Vagina (tissue), 2 donors: ENCODE measurements at regions not wholly inside any gene's neighbourhood (a gene's known extent, or its start where the extent isn't known, plus 50 kb on each side); places are given as distances from the start of the nearest gene placed in this dataset.

Experiments used
- DNase-seq, 2 donors: peaks; one replicate each; pipeline ENCODE4 v3.0.0-alpha.2; 2017; ENCODE audit errors: extremely low spot score in 2 of 2
- H3K27ac ChIP-seq: fragments of 200-600 bp; sonication (generic); one replicate; pipeline ENCODE4 v1.5.1; 2019
- H3K27me3 ChIP-seq: fragments of 200-600 bp; sonication (generic); one replicate; pipeline ENCODE4 v1.5.1; 2019
- H3K36me3 ChIP-seq, 2 donors: fragments of 200-600 bp; sonication (generic); one replicate each; pipeline ENCODE4 v1.5.1; 2017 to 2019
- H3K4me1 ChIP-seq: fragments of 200-600 bp; sonication (generic); one replicate; pipeline ENCODE4 v1.5.1; 2019
- H3K4me3 ChIP-seq, 2 donors: fragments of 200-600 bp; sonication (generic); 1 replicate in 1 of 2; 2 replicates in 1 of 2; pipeline ENCODE4 v1.5.1; 2016 to 2019
- H3K9me3 ChIP-seq: fragments of 200-600 bp; sonication (generic); one replicate; pipeline ENCODE4 v1.5.1; 2019
- POLR2A ChIP-seq, 2 donors: fragments of 450-650 bp; IDR thresholded peaks; one replicate each; pipeline ENCODE4 v1.6.1; 2017; ENCODE audit warnings: antibody characterized with exemption in 2 of 2, mild to moderate bottlenecking in 2 of 2, moderate library complexity in 2 of 2
- POLR2AphosphoS5 ChIP-seq, 2 donors: sonication (generic); formaldehyde crosslinking; IDR thresholded peaks; one replicate each; pipeline ENCODE4 v1.9.0; 2017; ENCODE audit warnings: antibody characterized with exemption in 2 of 2, mild to moderate bottlenecking in 2 of 2, low read depth in 1 of 2; ENCODE audit not compliant: insufficient read depth in 1 of 2
- intact Hi-C: fragments of 100-400 bp; cut with DNase I; formaldehyde crosslinking; loops from one replicate; pipeline ENCODE4 v1.15.1; 2023
- TF ChIP-seq, protein P1 (sequence below), 3 experiments: fragments of 450-650 bp in 2 of 3; fragments of 200-600 bp in 1 of 3; sonication (generic) in 1 of 3; IDR thresholded peaks; one replicate each; pipeline ENCODE4 v1.5.1; 2017 to 2019; ENCODE audit warnings: antibody characterized with exemption in 3 of 3, mild to moderate bottlenecking in 2 of 3, moderate library complexity in 2 of 3

DNA sequence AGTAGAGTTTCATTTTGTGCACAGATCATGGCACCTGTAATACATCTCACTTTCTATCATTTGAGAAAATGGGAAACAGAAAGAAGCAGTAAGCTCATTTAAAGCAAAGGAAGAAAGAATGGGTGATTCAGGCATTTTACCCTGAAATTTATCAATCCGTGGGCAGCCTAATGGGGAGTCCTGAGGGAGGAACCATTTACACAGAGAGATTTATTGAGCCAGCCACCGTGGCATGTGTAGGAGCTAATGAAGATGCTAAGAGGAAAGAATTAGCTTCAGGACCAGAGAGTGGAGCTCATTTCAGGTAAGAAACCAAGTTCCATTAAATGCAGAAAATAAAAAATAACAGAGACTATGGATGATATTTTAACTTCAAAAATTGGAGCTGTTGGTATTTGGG lies 443.4 kb upstream of the COBL start:
- no peak for DNase-seq
- intact Hi-C loops = no loop called here

DNA sequence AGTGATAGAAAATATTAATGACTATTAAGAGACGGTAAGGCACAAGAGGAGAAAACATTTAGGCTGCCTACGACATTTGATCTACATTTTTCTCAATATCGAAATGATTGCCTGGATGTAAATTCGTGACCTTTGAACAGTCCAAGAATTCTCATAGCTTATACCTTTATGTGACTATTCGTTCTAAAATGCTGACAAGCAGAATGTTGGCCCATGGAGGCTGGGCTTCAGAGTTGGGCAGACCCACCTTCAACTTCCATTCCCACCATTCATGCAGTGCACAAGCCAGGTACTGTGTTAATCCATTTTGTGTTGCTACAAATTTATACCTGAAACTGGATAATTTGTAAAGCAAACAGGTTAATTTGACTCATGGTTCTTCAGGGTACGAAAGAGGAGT lies 441.4 kb upstream of the COBL start:
- H3K4me1 ChIP-seq = no peaks in the 10 kb centered on the region

More for the DNA sequence above, 443.4 kb upstream of the COBL start:
- Histone ChIP-seq H3K4me3 (no peak overlapping the region), H3K36me3 (no peaks in the 10 kb centered on the region), H3K4me1 (no peaks in the 10 kb centered on the region), H3K27ac (no peak overlapping the region), H3K9me3 (no peaks in the 10 kb centered on the region), H3K27me3 (no peaks in the 10 kb centered on the region)
- no peak for TF ChIP-seq POLR2AphosphoS5 (IDR thresholded peaks at IDR 0.05; ENCODE audit: insufficient read depth in 1 of 2, low read depth in 1 of 2)
- TF ChIP-seq, protein P1, sequence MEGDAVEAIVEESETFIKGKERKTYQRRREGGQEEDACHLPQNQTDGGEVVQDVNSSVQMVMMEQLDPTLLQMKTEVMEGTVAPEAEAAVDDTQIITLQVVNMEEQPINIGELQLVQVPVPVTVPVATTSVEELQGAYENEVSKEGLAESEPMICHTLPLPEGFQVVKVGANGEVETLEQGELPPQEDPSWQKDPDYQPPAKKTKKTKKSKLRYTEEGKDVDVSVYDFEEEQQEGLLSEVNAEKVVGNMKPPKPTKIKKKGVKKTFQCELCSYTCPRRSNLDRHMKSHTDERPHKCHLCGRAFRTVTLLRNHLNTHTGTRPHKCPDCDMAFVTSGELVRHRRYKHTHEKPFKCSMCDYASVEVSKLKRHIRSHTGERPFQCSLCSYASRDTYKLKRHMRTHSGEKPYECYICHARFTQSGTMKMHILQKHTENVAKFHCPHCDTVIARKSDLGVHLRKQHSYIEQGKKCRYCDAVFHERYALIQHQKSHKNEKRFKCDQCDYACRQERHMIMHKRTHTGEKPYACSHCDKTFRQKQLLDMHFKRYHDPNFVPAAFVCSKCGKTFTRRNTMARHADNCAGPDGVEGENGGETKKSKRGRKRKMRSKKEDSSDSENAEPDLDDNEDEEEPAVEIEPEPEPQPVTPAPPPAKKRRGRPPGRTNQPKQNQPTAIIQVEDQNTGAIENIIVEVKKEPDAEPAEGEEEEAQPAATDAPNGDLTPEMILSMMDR (IDR thresholded peaks at IDR 0.05) = no peak
- no peak for TF ChIP-seq POLR2A (IDR thresholded peaks at IDR 0.05)

DNA sequence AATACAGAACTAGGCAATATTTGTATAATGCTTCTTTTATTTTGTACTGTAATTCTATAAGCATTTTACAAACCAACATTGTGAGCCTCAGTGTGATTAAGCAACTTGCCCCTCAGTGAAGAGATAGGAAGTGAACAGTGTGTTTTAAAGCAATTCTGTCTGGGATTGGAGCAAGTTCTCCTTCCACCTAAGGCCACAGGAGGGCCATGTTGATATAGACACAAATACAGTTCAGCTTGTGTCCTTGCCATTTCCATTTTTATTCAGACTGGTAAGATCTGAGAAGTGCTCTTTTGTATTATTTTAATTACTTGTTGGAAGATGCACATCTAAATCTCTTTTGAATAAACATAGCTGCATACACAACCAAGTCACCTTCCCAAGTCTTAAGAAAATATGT lies 416.3 kb upstream of the COBL start:
- no peak for TF ChIP-seq POLR2AphosphoS5 (IDR thresholded peaks at IDR 0.05; ENCODE audit: insufficient read depth in 1 of 2, low read depth in 1 of 2)
- TF ChIP-seq, protein P1 (IDR thresholded peaks at IDR 0.05) = no peak
- no peak for TF ChIP-seq POLR2A (IDR thresholded peaks at IDR 0.05)
- no peaks in the 10 kb centered on the region for H3K27me3 ChIP-seq
- no peaks in the 10 kb centered on the region for H3K9me3 ChIP-seq
- no peak overlapping the region for H3K4me3 ChIP-seq
- intact Hi-C loops = no loop called here
- no peaks in the 10 kb centered on the region for H3K4me1 ChIP-seq
- H3K27ac ChIP-seq = no peak overlapping the region
- no peak for DNase-seq
- no peaks in the 10 kb centered on the region for H3K36me3 ChIP-seq

More for the DNA sequence above, 441.4 kb upstream of the COBL start:
- Histone ChIP-seq H3K36me3 (no peaks in the 10 kb centered on the region), H3K4me3 (no peak overlapping the region), H3K27me3 (no peaks in the 10 kb centered on the region), H3K9me3 (no peaks in the 10 kb centered on the region), H3K27ac (no peak overlapping the region)
- DNase-seq = no peak
- TF ChIP-seq, protein P1 (IDR thresholded peaks at IDR 0.05) = no peak
- TF ChIP-seq POLR2AphosphoS5 (IDR thresholded peaks at IDR 0.05; ENCODE audit: insufficient read depth in 1 of 2, low read depth in 1 of 2) = no peak
- TF ChIP-seq POLR2A (IDR thresholded peaks at IDR 0.05) = no peak
- intact Hi-C loops = no loop called here

- Histone ChIP-seq H3K27ac (no peak overlapping the region), H3K9me3 (no peaks in the 10 kb centered on the region), H3K4me1 (no peaks in the 10 kb centered on the region), H3K36me3 (no peaks in the 10 kb centered on the region), H3K4me3 (no peak overlapping the region), H3K27me3 (no peaks in the 10 kb centered on the region)
- no peak for TF ChIP-seq POLR2AphosphoS5 (IDR thresholded peaks at IDR 0.05; ENCODE audit: insufficient read depth in 1 of 2, low read depth in 1 of 2)
- DNase-seq = no peak
- intact Hi-C loops = no loop called here
Observed at GRCh38 chr7:51732116-51732515, 415.5 kb upstream of the COBL start.

DNA sequence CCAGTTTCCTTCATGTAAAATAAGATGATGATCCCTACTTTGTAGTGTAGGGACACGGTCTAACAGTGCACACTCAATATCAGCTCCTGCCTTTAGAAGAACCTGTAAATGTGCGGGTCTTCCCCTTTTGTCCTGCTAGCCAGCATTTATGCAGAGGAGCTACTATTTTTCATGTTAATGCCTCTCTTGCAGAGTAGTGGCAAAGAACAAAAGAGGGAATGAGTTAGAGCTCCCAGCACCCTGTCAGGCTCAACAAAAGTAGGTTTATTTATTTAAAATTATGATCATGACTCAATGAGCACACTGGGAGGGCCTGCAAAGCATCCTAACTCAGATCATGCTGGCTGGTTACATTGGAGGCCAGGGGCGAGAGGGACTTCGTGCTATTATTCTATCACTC lies 414.5 kb upstream of the COBL start:
- intact Hi-C loops = no loop called here
- no peaks in the 10 kb centered on the region for H3K9me3 ChIP-seq
- no peak overlapping the region for H3K27ac ChIP-seq
- no peaks in the 10 kb centered on the region for H3K27me3 ChIP-seq
- no peaks in the 10 kb centered on the region for H3K36me3 ChIP-seq
- H3K4me1 ChIP-seq = no peaks in the 10 kb centered on the region
- TF ChIP-seq, protein P1 (IDR thresholded peaks at IDR 0.05) = no peak
- no peak for TF ChIP-seq POLR2A (IDR thresholded peaks at IDR 0.05)
- no peak for TF ChIP-seq POLR2AphosphoS5 (IDR thresholded peaks at IDR 0.05; ENCODE audit: insufficient read depth in 1 of 2, low read depth in 1 of 2)
- H3K4me3 ChIP-seq = no peak overlapping the region
- no peak for DNase-seq

DNA sequence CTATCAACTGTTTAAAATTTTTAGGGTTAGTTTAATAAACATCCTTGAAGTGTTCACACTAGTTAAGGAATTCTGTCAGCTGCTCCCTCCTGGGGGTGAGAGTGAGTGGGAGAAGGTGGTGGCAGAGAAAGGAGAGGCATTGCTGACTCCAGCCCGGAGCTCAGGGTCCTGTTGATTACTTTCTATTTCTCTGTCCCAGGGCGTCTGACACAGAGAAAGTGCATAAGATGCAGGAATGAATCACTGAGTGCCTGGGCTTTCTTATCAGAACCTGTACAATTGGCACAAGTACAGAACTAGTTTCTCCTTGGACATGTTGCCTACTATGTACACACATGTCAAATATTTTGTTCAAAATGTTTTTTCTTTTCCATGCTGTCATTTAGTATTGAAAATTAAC lies 410.8 kb upstream of the COBL start:
- intact Hi-C loops = no loop called here
- no peak overlapping the region for H3K27ac ChIP-seq
- H3K4me3 ChIP-seq = no peak overlapping the region

More for the DNA sequence above, 410.8 kb upstream of the COBL start:
- DNase-seq = no peak
- H3K36me3 ChIP-seq = no peaks in the 10 kb centered on the region
- no peaks in the 10 kb centered on the region for H3K4me1 ChIP-seq
- no peak for TF ChIP-seq POLR2AphosphoS5 (IDR thresholded peaks at IDR 0.05; ENCODE audit: insufficient read depth in 1 of 2, low read depth in 1 of 2)
- TF ChIP-seq POLR2A (IDR thresholded peaks at IDR 0.05) = no peak
- TF ChIP-seq, protein P1 (IDR thresholded peaks at IDR 0.05) = no peak
- no peaks in the 10 kb centered on the region for H3K27me3 ChIP-seq
- no peaks in the 10 kb centered on the region for H3K9me3 ChIP-seq
